HCT116 (cell line): ENCODE measurements at regions not wholly inside any gene's neighbourhood (a gene's known extent, or its start where the extent isn't known, plus 50 kb on each side); places are given as distances from the start of the nearest gene placed in this dataset.

Source experiments
- ATAC-seq: fragments of 200-7000 bp; cut with Tn5 transposase; 2 replicates; pipeline ENCODE4 v1.9.1; 2020; ENCODE audit warnings: mild to moderate bottlenecking, moderate library complexity
- BruUV-seq: library from RNA; stranded (reverse); fragments of 400-500 nt; replicated peaks from 2 replicates; lab custom pipeline; 2021; lab: Mats Ljungman, UMichigan
- CTCF ChIA-PET: fragments of 300-600 bp; sonication (Branson Sonifier 250); formaldehyde crosslinking; loops from one replicate; lab custom pipeline; 2021; ENCODE audit warnings: antibody characterized with exemption; lab: Charles Lee
- POLR2A ChIA-PET: fragments of 300-600, 350-600 bp; sonication (Branson Sonifier 250); formaldehyde crosslinking; loops from one replicate; lab custom pipeline; 2021; ENCODE audit warnings: antibody characterized with exemption; lab: Charles Lee
- RAD21 ChIA-PET, 2 experiments: fragments of 300-600 bp; sonication (Branson Sonifier 250); formaldehyde crosslinking; loops; one replicate each; lab custom pipeline; 2023; ENCODE audit warnings: low total read pairs in 2 of 2; ENCODE audit not compliant: uncharacterized antibody in 2 of 2, unreplicated experiment in 2 of 2, low non-redundant PET in 1 of 2; lab: Charles Lee
- DNase-seq: peaks from one replicate; pipeline ENCODE4 v3.0.0-alpha.2; 2010; ENCODE audit warnings: low read depth, low spot score
- H2AFZ ChIP-seq: fragments of 200-600 bp; shearing (Covaris generic), sonication (generic); 2 replicates; pipeline ENCODE4 v1.6.1; 2017; ENCODE audit warnings: low read depth, mixed run types, mixed read lengths, antibody characterized with exemption, low read length; ENCODE audit not compliant: poor library complexity, severe bottlenecking
- H3K27ac ChIP-seq: 2 replicates; pipeline ENCODE4 v1.5.1; 2012; ENCODE audit warnings: low read depth, low read length
- H3K27me3 ChIP-seq: fragments of 200-600 bp; sonication (generic); 2 replicates; pipeline ENCODE4 v1.6.1; 2016; ENCODE audit warnings: mixed run types, low read length, mixed read lengths; ENCODE audit not compliant: insufficient read depth
- H3K36me3 ChIP-seq, 2 experiments: fragments of 200-500 bp in 1 of 2; fragments of 200-600 bp in 1 of 2; sonication (Bioruptor generic) in 1 of 2; sonication (generic) in 1 of 2; 2 replicates each; pipeline versions ENCODE4 v1.5.1 to v1.6.1; 2014 to 2016; ENCODE audit warnings: low read length in 2 of 2, inconsistent platforms in 1 of 2, mixed read lengths in 1 of 2, mixed run types in 1 of 2; ENCODE audit not compliant: insufficient read depth in 2 of 2, control insufficient read depth in 1 of 2
- H3K4me1 ChIP-seq, 2 experiments: fragments of 200-600 bp in 1 of 2; sonication (generic) in 1 of 2; 2 replicates each; pipeline versions ENCODE4 v1.5.1 to v1.6.1; 2012 to 2017; ENCODE audit warnings: low read length in 2 of 2, inconsistent platforms in 1 of 2, mild to moderate bottlenecking in 1 of 2, mixed read lengths in 1 of 2, mixed run types in 1 of 2, moderate library complexity in 1 of 2; ENCODE audit not compliant: insufficient read depth in 2 of 2, control insufficient read depth in 1 of 2
- H3K4me2 ChIP-seq: fragments of 200-600 bp; sonication (generic); 2 replicates; pipeline ENCODE4 v1.6.1; 2017; ENCODE audit warnings: mixed run types, low read length, mixed read lengths
- H3K4me3 ChIP-seq, 2 experiments: fragments of 200-600 bp in 1 of 2; sonication (generic) in 1 of 2; replicated peaks in 1 of 2; 2 replicates each; pipeline ENCODE4 v1.5.1; 2011 to 2016; ENCODE audit warnings: low read length in 2 of 2, control low read depth in 1 of 2, low read depth in 1 of 2, mild to moderate bottlenecking in 1 of 2, mixed read lengths in 1 of 2, mixed run types in 1 of 2
- H3K79me2 ChIP-seq: fragments of 200-600 bp; sonication (generic); 2 replicates; pipeline ENCODE4 v1.6.1; 2017; ENCODE audit warnings: mild to moderate bottlenecking, mixed run types, low read length, moderate library complexity, mixed read lengths; ENCODE audit not compliant: insufficient read depth
- H3K9ac ChIP-seq: fragments of 200-600 bp; sonication (generic); 2 replicates; pipeline ENCODE4 v1.6.1; 2016; ENCODE audit warnings: low read length, mixed read lengths
- H3K9me2 ChIP-seq: fragments of 200-600 bp; sonication (generic), shearing (Covaris generic); 2 replicates; pipeline ENCODE4 v1.6.1; 2017; ENCODE audit warnings: mixed run types, mild to moderate bottlenecking, moderate library complexity; ENCODE audit not compliant: insufficient read depth
- H3K9me3 ChIP-seq, 2 experiments: fragments of 200-500 bp in 1 of 2; fragments of 200-600 bp in 1 of 2; sonication (Bioruptor generic) in 1 of 2; sonication (generic) in 1 of 2; 2 replicates each; pipeline ENCODE4 v1.6.1; 2014 to 2017; ENCODE audit warnings: low read length in 2 of 2, mixed read lengths in 2 of 2, inconsistent platforms in 1 of 2, low read depth in 1 of 2, mild to moderate bottlenecking in 1 of 2, mixed run types in 1 of 2, moderate library complexity in 1 of 2; ENCODE audit not compliant: control insufficient read depth in 1 of 2, insufficient read depth in 1 of 2
- H4K20me1 ChIP-seq: fragments of 200-600 bp; sonication (generic), shearing (Covaris generic); 2 replicates; pipeline ENCODE4 v1.6.1; 2017; ENCODE audit warnings: mixed run types, mild to moderate bottlenecking, moderate library complexity; ENCODE audit not compliant: insufficient read depth
- ATF3 ChIP-seq: IDR thresholded peaks from 2 replicates; pipeline ENCODE4 v1.6.1; 2012
- CBX3 ChIP-seq: IDR thresholded peaks from 2 replicates; pipeline ENCODE4 v1.6.1; 2012; ENCODE audit warnings: low read depth
- CEBPB ChIP-seq: IDR thresholded peaks from 2 replicates; pipeline ENCODE4 v1.6.1; 2012; ENCODE audit warnings: low read depth
- CTCF ChIP-seq, 3 experiments: fragments of 200-600 bp in 1 of 3; sonication (generic) in 1 of 3; IDR thresholded peaks in 2 of 3; conservative IDR thresholded peaks in 1 of 3; 2 replicates each; pipeline ENCODE4 v1.5.1; 2012 to 2017; ENCODE audit warnings: low read depth in 2 of 3, low read length in 2 of 3, antibody characterized with exemption in 1 of 3, borderline replicate concordance in 1 of 3, control low read depth in 1 of 3, mild to moderate bottlenecking in 1 of 3, mixed read lengths in 1 of 3, mixed run types in 1 of 3, moderate library complexity in 1 of 3; ENCODE audit not compliant: insufficient read depth in 1 of 3
- EZH2 ChIP-seq: fragments of 200-600 bp; sonication (generic); IDR thresholded peaks from 2 replicates; pipeline ENCODE4 v1.6.1; 2017; ENCODE audit warnings: antibody characterized with exemption, mixed run types
- EZH2phosphoT487 ChIP-seq: fragments of 200-600 bp; IDR thresholded peaks from 2 replicates; pipeline ENCODE4 v1.6.1; 2018; ENCODE audit warnings: antibody characterized with exemption, borderline replicate concordance
- JUND ChIP-seq: IDR thresholded peaks from 2 replicates; pipeline ENCODE4 v1.6.1; 2012
- POLR2A ChIP-seq: IDR thresholded peaks from 2 replicates; pipeline ENCODE4 v1.7.0; 2011; ENCODE audit warnings: borderline replicate concordance; ENCODE audit not compliant: insufficient read depth, insufficient read length; ENCODE audit errors: extremely low read depth
- REST ChIP-seq: IDR thresholded peaks from 2 replicates; pipeline ENCODE4 v1.6.1; 2012; ENCODE audit warnings: low read depth
- TCF7L2 ChIP-seq: IDR thresholded peaks from 2 replicates; pipeline ENCODE4 v1.7.0; 2011; ENCODE audit warnings: borderline replicate concordance, inconsistent platforms; ENCODE audit not compliant: insufficient read depth, insufficient read length; ENCODE audit errors: extremely low read depth
- YY1 ChIP-seq: IDR thresholded peaks from 2 replicates; pipeline ENCODE4 v1.6.1; 2011; ENCODE audit warnings: low read length, low read depth, moderate library complexity, mild to moderate bottlenecking; ENCODE audit not compliant: insufficient replicate concordance; ENCODE audit errors: extremely low read depth
- ZFX ChIP-seq: fragments of 450-650 bp; IDR thresholded peaks from 2 replicates; pipeline ENCODE4 v1.6.1; 2017
- ZNF274 ChIP-seq: fragments of 200-500 bp; sonication (Bioruptor generic); IDR thresholded peaks from 2 replicates; pipeline ENCODE4 v1.6.1; 2014; ENCODE audit warnings: mild to moderate bottlenecking, low read depth, low read length, inconsistent platforms
- intact Hi-C: fragments of 100-400 bp; cut with micrococcal nuclease; formaldehyde crosslinking; loops from 2 replicates; pipeline ENCODE4 v1.10.0; 2022

- CTCF ChIA-PET = interaction anchor here (1.4 to 2.2 kb wide), 2 partner anchors 10 kb away, joined by 6 to 17 read pairs; no protein-coding TSS in a partner anchor
- H3K27ac ChIP-seq = no peak overlapping the region
- no peaks in the 10 kb centered on the region for H3K9me2 ChIP-seq
- no peak for ATAC-seq
- no peak overlapping the region for H3K4me3 ChIP-seq
- no TSS peak for BruUV-seq
- no peak overlapping the region for H3K4me2 ChIP-seq
- H3K27me3 ChIP-seq = no peaks in the 10 kb centered on the region
- intact Hi-C loops = no loop called here
- no peaks in the 10 kb centered on the region for H3K9me3 ChIP-seq
- H2AFZ ChIP-seq = no peak overlapping the region
- H3K36me3 ChIP-seq = no peaks in the 10 kb centered on the region
- TF ChIP-seq JUND = no peak
- no peak for TF ChIP-seq ZNF274
- TF ChIP-seq EZH2 = no peak
- TF ChIP-seq, all 23 proteins: peak for 0
- ChIA-PET RAD21 (no interaction called here), POLR2A (no interaction called here)
- no peak overlapping the region for H3K9ac ChIP-seq
- no peak for DNase-seq
- H3K79me2 ChIP-seq = no peaks in the 10 kb centered on the region
- no peaks in the 10 kb centered on the region for H4K20me1 ChIP-seq
- no peaks in the 10 kb centered on the region for H3K4me1 ChIP-seq
Observed at GRCh38 chr3:148087601-148088371, 609.9 kb upstream of the AGTR1 start.

- Histone ChIP-seq H3K27me3 (no peaks in the 10 kb centered on the region), H4K20me1 (no peaks in the 10 kb centered on the region), H3K79me2 (no peaks in the 10 kb centered on the region), H2AFZ (no peak overlapping the region), H3K9me3 (no peaks in the 10 kb centered on the region), H3K4me2 (no peak overlapping the region), H3K9ac (no peak overlapping the region), H3K36me3 (no peaks in the 10 kb centered on the region), H3K27ac (no peak overlapping the region), H3K4me3 (no peak overlapping the region), H3K9me2 (no peaks in the 10 kb centered on the region), H3K4me1 (no peaks in the 10 kb centered on the region)
- DNase-seq (no peak), ATAC-seq (no peak)
- POLR2A ChIA-PET = no interaction called here
- TF ChIP-seq ZFX (no peak), TCF7L2 (no peak), YY1 (no peak), EZH2phosphoT487 (no peak), ZNF274 (no peak), REST (no peak), EZH2 (no peak), CTCF (IDR thresholded peaks at IDR 0.05 in 2 of 3, conservative IDR thresholded peaks at IDR 0.05 in 1 of 3; ENCODE audit: borderline replicate concordance in 1 of 3, insufficient read depth in 1 of 3, low read depth in 2 of 3, low read length in 2 of 3) (no peak), CEBPB (no peak), POLR2A (no peak), ATF3 (no peak), CBX3 (no peak)
- RAD21 ChIA-PET = no interaction called here
- CTCF ChIA-PET = interaction anchor here (1.2 kb wide), 1 partner anchor 12 kb away, joined by 5 read pairs; no protein-coding TSS in a partner anchor
- intact Hi-C loops = no loop called here
- BruUV-seq = no TSS peak
Observed at GRCh38 chr3:148089171-148089570, 608.5 kb upstream of the AGTR1 start.
